ENCODE measurements at regions not wholly inside any gene's neighbourhood (a gene's known extent, or its start where the extent isn't known, plus 50 kb on each side); places are given as distances from the start of the nearest gene placed in this dataset.

DNA sequence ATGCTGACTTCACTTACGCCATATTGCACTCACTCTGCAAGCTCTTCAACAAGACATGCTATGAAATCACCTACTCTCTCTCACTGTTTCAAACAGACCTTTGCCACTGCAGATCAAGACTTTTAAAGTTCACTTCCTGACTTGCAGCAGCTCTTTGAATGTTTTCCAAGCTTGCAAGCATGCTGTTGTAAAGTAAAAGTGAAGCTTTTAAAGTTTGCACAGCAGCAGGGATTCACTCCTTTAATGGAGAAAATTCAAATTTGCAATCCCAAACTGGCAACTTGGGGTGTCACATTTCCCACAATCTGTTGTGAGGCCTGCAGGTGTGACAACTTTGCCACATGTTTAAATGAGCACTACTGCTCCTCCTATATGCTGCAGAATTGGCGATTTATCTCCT lies 270.9 kb downstream of the ALX1 start:
- peaks cover 34% of the 10 kb centered on the region for H3K4me1 ChIP-seq (ENCODE audit: control insufficient read depth, insufficient read depth, low read length)
- peak overlapping the region; percentile 65 for H3K27ac ChIP-seq (ENCODE audit: low read depth, low read length)
- H3K36me3 ChIP-seq (ENCODE audit: control insufficient read depth, insufficient read depth, low read length) = no peaks in the 10 kb centered on the region

DNA sequence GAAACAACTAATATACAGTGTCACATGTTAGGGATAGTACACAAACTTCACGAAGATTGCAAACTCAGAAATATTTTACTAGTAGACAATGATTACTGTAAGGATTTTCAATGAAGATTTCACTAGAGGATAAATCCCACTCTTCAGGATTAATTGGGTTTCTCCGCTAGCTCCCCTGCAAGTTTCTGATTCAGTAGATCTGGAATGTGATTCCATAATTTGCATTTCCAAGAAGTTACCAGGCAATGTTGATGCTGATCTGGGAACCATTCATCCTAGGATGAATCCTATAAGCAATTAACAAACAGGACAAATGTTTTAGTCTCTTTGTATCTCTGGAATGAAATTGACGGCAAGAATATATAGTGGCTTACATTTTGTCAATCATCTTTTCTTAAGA lies 272.4 kb downstream of the ALX1 start:
- H3K27me3 ChIP-seq (ENCODE audit: control insufficient read depth, insufficient read depth, low read length) = no peaks in the 10 kb centered on the region
- no peaks in the 10 kb centered on the region for H3K36me3 ChIP-seq (ENCODE audit: control insufficient read depth, insufficient read depth, low read length)
- H3K9me3 ChIP-seq (ENCODE audit: control insufficient read depth, insufficient read depth, low read length) = no peaks in the 10 kb centered on the region
- H3K4me3 ChIP-seq (ENCODE audit: low read depth, low read length) = no peak overlapping the region
- peaks cover 34% of the 10 kb centered on the region for H3K4me1 ChIP-seq (ENCODE audit: control insufficient read depth, insufficient read depth, low read length)
- no peak overlapping the region for H3K27ac ChIP-seq (ENCODE audit: low read depth, low read length)
- no peak overlapping the region for H3K9ac ChIP-seq (ENCODE audit: low read depth, low read length)

More for the DNA sequence above, 270.9 kb downstream of the ALX1 start:
- H3K4me3 ChIP-seq (ENCODE audit: low read depth, low read length) = 0 out of 2 replicates have a peak overlapping the region, but pooled peaks have one; percentile 11
- no peaks in the 10 kb centered on the region for H3K9me3 ChIP-seq (ENCODE audit: control insufficient read depth, insufficient read depth, low read length)
- H3K27me3 ChIP-seq (ENCODE audit: control insufficient read depth, insufficient read depth, low read length) = no peaks in the 10 kb centered on the region
- no peak overlapping the region for H3K9ac ChIP-seq (ENCODE audit: low read depth, low read length)

DNA sequence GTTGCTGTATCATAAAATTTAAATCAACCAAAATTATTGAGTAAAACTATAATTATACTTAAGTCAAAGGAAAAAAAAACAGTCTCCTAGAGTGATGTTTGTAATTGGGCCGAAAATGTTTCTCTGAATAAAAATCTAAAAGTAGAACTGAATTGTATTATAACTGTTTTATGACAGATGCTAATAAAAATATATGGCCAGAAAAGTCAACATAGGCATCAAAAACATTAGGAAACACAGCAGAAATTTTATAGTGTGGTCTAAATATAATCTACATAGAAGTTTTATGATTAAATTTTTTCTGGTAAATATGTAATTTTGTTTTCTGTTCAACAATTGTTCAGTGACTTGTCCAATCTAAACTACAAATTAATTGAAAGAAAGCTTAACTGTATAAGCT lies 277.8 kb downstream of the ALX1 start:
- no peak overlapping the region for H3K27ac ChIP-seq (ENCODE audit: low read depth, low read length)

DNA sequence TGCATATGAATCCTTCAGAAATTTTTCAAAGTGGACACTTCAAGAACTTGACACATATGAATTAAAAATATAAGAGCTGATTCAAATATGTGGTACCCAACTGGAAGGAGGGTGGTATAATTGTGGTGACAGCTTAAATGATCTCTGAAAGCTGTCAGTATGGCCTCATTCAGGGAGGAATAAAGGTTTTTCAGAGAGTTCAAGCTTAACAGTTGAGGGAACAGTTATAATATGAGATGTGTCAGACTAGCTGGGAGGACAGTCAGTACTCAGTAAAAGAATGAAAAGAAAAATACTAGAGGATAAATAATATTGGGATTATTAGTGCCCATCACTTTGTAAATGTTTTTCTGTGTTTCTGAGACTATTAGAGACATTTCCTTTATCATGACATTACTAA lies 277.5 kb downstream of the RASSF9 start:
- no peaks in the 10 kb centered on the region for H3K27me3 ChIP-seq (ENCODE audit: control insufficient read depth, insufficient read depth, low read length)
- H3K4me1 ChIP-seq (ENCODE audit: control insufficient read depth, insufficient read depth, low read length) = no peaks in the 10 kb centered on the region
- no peak overlapping the region for H3K4me3 ChIP-seq (ENCODE audit: low read depth, low read length)
- H3K36me3 ChIP-seq (ENCODE audit: control insufficient read depth, insufficient read depth, low read length) = no peaks in the 10 kb centered on the region
- no peak overlapping the region for H3K9ac ChIP-seq (ENCODE audit: low read depth, low read length)
- H3K9me3 ChIP-seq (ENCODE audit: control insufficient read depth, insufficient read depth, low read length) = no peaks in the 10 kb centered on the region
- no peak overlapping the region for H3K27ac ChIP-seq (ENCODE audit: low read depth, low read length)

More for the DNA sequence above, 277.8 kb downstream of the ALX1 start:
- Histone ChIP-seq H3K9ac (ENCODE audit: low read depth, low read length) (no peak overlapping the region), H3K4me3 (ENCODE audit: low read depth, low read length) (no peak overlapping the region), H3K9me3 (ENCODE audit: control insufficient read depth, insufficient read depth, low read length) (no peaks in the 10 kb centered on the region), H3K27me3 (ENCODE audit: control insufficient read depth, insufficient read depth, low read length) (no peaks in the 10 kb centered on the region), H3K4me1 (ENCODE audit: control insufficient read depth, insufficient read depth, low read length) (peaks cover under 1% of the 10 kb centered on the region; the same call in 1 of the 2 replicates), H3K36me3 (ENCODE audit: control insufficient read depth, insufficient read depth, low read length) (no peaks in the 10 kb centered on the region)

DNA sequence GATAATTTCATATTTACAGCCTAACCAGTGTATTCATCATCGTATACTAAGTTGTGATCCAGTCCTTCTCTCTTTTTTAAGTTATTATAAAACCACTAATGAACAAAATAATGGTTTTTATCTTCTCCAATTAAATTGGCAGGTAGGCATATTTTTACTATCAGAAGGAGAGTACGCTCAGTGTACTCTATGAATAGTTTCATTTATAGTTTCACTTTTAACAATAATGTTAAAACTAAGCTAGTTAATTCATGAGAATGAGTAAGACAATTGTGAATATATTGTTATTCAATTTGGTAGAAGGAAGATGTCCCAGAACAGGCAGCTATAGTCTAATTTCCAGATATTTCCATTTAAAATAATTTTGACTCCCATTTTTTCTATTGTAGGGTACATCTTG lies 277.1 kb downstream of the RASSF9 start:
- Histone ChIP-seq H3K4me3 (ENCODE audit: low read depth, low read length) (no peak overlapping the region), H3K27ac (ENCODE audit: low read depth, low read length) (no peak overlapping the region), H3K9me3 (ENCODE audit: control insufficient read depth, insufficient read depth, low read length) (no peaks in the 10 kb centered on the region), H3K9ac (ENCODE audit: low read depth, low read length) (no peak overlapping the region), H3K27me3 (ENCODE audit: control insufficient read depth, insufficient read depth, low read length) (no peaks in the 10 kb centered on the region), H3K4me1 (ENCODE audit: control insufficient read depth, insufficient read depth, low read length) (no peaks in the 10 kb centered on the region), H3K36me3 (ENCODE audit: control insufficient read depth, insufficient read depth, low read length) (no peaks in the 10 kb centered on the region)

DNA sequence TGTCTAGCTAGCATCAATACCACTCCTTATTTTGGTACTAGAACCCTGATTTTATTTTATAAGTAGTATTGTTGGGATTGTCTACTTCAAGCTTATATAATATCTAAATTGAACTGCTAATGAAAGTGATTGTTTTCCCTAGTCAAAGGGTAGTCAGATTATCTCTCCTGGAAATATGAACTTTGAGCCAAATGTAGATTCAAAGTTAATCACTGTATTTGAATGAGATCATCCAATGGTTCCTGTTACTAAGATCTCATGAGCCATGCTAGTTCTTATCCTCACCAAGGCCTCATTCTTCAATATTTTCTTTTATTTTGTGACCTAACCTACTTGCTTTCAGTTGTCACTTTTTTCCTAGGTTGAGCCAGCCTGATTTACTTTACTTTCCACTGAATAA lies 276.7 kb downstream of the RASSF9 start:
- H3K27ac ChIP-seq (ENCODE audit: low read depth, low read length) = no peak overlapping the region

DNA sequence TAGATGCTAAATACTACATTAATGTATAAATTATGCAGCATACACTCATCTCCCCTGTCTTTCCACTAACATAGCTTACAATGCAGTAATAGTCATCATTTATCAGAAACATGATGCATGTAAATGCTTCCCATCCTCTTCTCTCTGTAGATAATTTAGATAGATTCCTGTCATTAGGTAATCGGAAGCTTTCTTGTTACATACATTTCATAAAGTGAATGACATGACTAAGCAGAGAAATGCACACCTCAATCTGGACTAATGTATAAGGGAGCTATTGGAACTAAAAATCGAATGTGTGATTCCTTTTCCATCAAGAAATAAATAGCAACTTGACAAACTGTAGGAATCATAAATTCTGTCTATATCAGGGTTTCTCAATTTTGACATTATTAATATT lies 273.4 kb downstream of the RASSF9 start:
- H3K9ac ChIP-seq (ENCODE audit: low read depth, low read length) = no peak overlapping the region
- H3K27me3 ChIP-seq (ENCODE audit: control insufficient read depth, insufficient read depth, low read length) = no peaks in the 10 kb centered on the region
- H3K4me1 ChIP-seq (ENCODE audit: control insufficient read depth, insufficient read depth, low read length) = no peaks in the 10 kb centered on the region
- H3K4me3 ChIP-seq (ENCODE audit: low read depth, low read length) = no peak overlapping the region
- H3K27ac ChIP-seq (ENCODE audit: low read depth, low read length) = no peak overlapping the region
- H3K9me3 ChIP-seq (ENCODE audit: control insufficient read depth, insufficient read depth, low read length) = no peaks in the 10 kb centered on the region
- H3K36me3 ChIP-seq (ENCODE audit: control insufficient read depth, insufficient read depth, low read length) = no peaks in the 10 kb centered on the region

More for the DNA sequence above, 276.7 kb downstream of the RASSF9 start:
- Histone ChIP-seq H3K4me3 (ENCODE audit: low read depth, low read length) (no peak overlapping the region), H3K9ac (ENCODE audit: low read depth, low read length) (no peak overlapping the region), H3K4me1 (ENCODE audit: control insufficient read depth, insufficient read depth, low read length) (no peaks in the 10 kb centered on the region), H3K27me3 (ENCODE audit: control insufficient read depth, insufficient read depth, low read length) (no peaks in the 10 kb centered on the region), H3K36me3 (ENCODE audit: control insufficient read depth, insufficient read depth, low read length) (no peaks in the 10 kb centered on the region), H3K9me3 (ENCODE audit: control insufficient read depth, insufficient read depth, low read length) (no peaks in the 10 kb centered on the region)

DNA sequence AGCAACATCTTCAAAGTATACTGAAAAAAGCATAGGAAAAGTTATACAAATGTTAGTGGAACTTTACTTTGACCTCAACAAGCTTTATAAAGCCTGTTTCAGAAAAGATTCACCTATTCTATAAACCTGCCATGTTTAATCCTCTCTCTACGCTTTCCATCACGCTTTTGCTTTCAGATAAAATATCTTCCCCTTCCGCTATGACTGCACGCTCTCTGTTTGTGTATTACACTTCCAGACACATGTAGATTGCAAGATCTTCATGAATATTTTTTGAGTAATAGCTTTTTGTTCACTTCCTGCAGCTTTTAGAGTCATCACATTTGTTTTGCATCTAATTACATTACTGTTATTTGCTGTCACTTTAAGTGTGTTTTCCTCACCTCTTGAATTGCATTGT lies 271.4 kb downstream of the RASSF9 start:
- Histone ChIP-seq H3K36me3 (ENCODE audit: control insufficient read depth, insufficient read depth, low read length) (no peaks in the 10 kb centered on the region), H3K9ac (ENCODE audit: low read depth, low read length) (no peak overlapping the region), H3K27ac (ENCODE audit: low read depth, low read length) (no peak overlapping the region), H3K27me3 (ENCODE audit: control insufficient read depth, insufficient read depth, low read length) (no peaks in the 10 kb centered on the region), H3K4me1 (ENCODE audit: control insufficient read depth, insufficient read depth, low read length) (no peaks in the 10 kb centered on the region), H3K4me3 (ENCODE audit: low read depth, low read length) (no peak overlapping the region), H3K9me3 (ENCODE audit: control insufficient read depth, insufficient read depth, low read length) (no peaks in the 10 kb centered on the region)

DNA sequence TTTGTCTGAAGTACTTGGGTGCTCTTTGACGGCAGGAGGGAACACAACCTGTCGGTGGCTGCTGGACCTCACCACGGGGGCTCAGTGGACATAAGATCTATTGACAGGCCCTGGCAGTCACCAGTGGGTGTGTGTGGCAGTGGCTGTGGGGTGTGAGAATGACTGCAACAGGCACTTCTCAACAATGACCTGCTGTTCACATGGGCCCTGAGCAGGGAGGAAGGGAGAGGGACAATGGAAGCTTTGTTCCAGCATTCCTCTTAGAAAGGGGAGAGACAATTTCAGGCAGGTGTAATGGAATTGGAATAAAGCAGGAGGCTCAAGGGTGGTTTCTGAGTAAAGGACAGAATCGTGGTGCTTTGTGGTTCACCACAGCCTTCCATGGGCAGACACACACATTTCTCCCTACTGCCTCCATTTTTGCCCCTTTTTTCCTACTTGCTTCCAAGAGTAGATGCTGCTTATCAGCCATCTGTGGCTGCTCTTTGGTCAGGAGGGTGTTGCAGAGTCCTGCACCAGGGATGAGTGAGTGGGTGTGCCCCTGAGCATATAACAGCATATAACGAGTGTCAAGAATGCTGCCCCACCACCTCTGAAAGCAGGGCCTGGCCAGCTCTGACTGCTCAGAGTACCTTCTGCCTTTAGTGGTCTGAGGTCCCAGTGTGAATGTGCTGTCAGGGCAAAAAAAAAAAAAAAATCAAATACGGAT lies 267.7 kb downstream of the RASSF9 start:
- no peaks in the 10 kb centered on the region for H3K9me3 ChIP-seq (ENCODE audit: control insufficient read depth, insufficient read depth, low read length)
- no peak overlapping the region for H3K9ac ChIP-seq (ENCODE audit: low read depth, low read length)
- no peaks in the 10 kb centered on the region for H3K36me3 ChIP-seq (ENCODE audit: control insufficient read depth, insufficient read depth, low read length)
- no peak overlapping the region for H3K4me3 ChIP-seq (ENCODE audit: low read depth, low read length)
- no peaks in the 10 kb centered on the region for H3K27me3 ChIP-seq (ENCODE audit: control insufficient read depth, insufficient read depth, low read length)
- no peak overlapping the region for H3K27ac ChIP-seq (ENCODE audit: low read depth, low read length)
- no peaks in the 10 kb centered on the region for H3K4me1 ChIP-seq (ENCODE audit: control insufficient read depth, insufficient read depth, low read length)

DNA sequence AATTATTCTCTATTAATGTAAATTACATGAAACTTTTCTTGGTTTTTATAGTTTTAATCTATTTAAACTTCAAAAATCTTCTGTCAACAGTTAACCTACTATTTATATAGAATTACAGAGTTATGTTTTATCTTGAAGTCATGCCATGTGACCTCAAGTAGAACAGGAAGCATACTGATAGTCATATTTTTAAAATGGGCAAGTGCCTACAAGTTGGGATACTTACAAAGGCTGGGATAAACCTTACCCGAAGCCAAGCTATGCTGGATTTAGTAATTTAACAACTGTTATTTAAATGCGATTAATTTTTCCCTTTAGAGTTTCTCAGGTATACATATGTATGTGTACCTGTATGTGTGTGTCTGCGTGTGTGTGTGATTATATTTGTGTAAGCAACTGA lies 266.9 kb downstream of the RASSF9 start:
- Histone ChIP-seq H3K9me3 (ENCODE audit: control insufficient read depth, insufficient read depth, low read length) (no peaks in the 10 kb centered on the region), H3K9ac (ENCODE audit: low read depth, low read length) (no peak overlapping the region)

DNA sequence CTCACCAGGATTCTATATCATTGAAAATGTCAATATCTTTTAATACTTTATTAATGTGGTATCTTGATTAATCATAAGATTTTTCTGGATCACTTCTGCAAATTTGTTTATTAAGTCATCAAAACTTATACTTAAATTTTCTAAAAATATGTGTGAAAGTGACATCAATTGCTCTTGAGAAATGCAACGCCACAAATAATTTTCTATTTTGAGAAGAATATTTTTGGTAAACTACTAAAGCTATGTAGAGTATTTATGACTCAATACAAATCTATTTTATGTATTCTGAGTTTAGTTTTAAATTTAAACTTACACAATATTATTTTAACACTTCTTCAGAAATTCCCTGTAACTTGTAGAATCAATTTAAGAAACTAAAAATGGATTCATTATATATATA lies 263.3 kb downstream of the RASSF9 start:
- Histone ChIP-seq H3K9me3 (ENCODE audit: control insufficient read depth, insufficient read depth, low read length) (no peaks in the 10 kb centered on the region), H3K9ac (ENCODE audit: low read depth, low read length) (no peak overlapping the region), H3K36me3 (ENCODE audit: control insufficient read depth, insufficient read depth, low read length) (no peaks in the 10 kb centered on the region), H3K27me3 (ENCODE audit: control insufficient read depth, insufficient read depth, low read length) (no peaks in the 10 kb centered on the region), H3K4me3 (ENCODE audit: low read depth, low read length) (no peak overlapping the region), H3K27ac (ENCODE audit: low read depth, low read length) (no peak overlapping the region), H3K4me1 (ENCODE audit: control insufficient read depth, insufficient read depth, low read length) (peaks cover 8% of the 10 kb centered on the region)

More for the DNA sequence above, 266.9 kb downstream of the RASSF9 start:
- no peaks in the 10 kb centered on the region for H3K36me3 ChIP-seq (ENCODE audit: control insufficient read depth, insufficient read depth, low read length)
- no peak overlapping the region for H3K4me3 ChIP-seq (ENCODE audit: low read depth, low read length)
- no peaks in the 10 kb centered on the region for H3K27me3 ChIP-seq (ENCODE audit: control insufficient read depth, insufficient read depth, low read length)
- no peaks in the 10 kb centered on the region for H3K4me1 ChIP-seq (ENCODE audit: control insufficient read depth, insufficient read depth, low read length)
- no peak overlapping the region for H3K27ac ChIP-seq (ENCODE audit: low read depth, low read length)
